ENCODE measurements at regions not wholly inside any gene's neighbourhood (a gene's known extent, or its start where the extent isn't known, plus 50 kb on each side); places are given as distances from the start of the nearest gene placed in this dataset.

DNA sequence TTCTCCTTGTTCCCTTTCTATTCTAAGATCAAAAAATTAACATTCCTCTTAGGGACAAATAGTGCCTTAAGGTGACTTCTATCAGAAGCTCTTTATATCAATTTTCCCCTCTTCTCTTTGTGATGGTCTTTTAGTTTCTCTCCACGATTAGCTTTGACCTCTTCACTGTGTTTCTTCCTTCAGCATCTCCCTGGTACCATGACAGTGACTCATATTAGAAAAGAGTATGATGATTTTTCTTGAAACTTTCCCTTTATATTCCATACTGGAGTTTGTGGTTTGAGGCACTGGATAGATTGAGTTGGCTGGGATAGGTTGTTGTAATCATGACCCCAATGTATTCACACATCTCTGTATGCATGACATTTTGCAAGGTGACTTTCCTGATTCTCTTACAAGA is 335.6 kb upstream of the GLI3 start:
- H3K4me3 ChIP-seq: no peak overlapping the region
- H3K36me3 ChIP-seq (ENCODE audit: low read depth, missing control alignments): no peaks in the 10 kb centered on the region
- no peak for DNase-seq
- no peaks in the 10 kb centered on the region for H3K4me1 ChIP-seq
- intact Hi-C loops (cut with DNase I; ENCODE audit: low total_unique reads): no loop called here
- TF ChIP-seq POLR2A (IDR thresholded peaks at IDR 0.05): no peak
- TF ChIP-seq, protein P1, sequence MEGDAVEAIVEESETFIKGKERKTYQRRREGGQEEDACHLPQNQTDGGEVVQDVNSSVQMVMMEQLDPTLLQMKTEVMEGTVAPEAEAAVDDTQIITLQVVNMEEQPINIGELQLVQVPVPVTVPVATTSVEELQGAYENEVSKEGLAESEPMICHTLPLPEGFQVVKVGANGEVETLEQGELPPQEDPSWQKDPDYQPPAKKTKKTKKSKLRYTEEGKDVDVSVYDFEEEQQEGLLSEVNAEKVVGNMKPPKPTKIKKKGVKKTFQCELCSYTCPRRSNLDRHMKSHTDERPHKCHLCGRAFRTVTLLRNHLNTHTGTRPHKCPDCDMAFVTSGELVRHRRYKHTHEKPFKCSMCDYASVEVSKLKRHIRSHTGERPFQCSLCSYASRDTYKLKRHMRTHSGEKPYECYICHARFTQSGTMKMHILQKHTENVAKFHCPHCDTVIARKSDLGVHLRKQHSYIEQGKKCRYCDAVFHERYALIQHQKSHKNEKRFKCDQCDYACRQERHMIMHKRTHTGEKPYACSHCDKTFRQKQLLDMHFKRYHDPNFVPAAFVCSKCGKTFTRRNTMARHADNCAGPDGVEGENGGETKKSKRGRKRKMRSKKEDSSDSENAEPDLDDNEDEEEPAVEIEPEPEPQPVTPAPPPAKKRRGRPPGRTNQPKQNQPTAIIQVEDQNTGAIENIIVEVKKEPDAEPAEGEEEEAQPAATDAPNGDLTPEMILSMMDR (IDR thresholded peaks at IDR 0.05): no peak
- no peaks in the 10 kb centered on the region for H3K9me3 ChIP-seq
- 38 to 39% methylated on average over 1 of the region's 1 CpG for WGBS, 2 donors
- H3K27ac ChIP-seq: no peak overlapping the region
- no peaks in the 10 kb centered on the region for H3K27me3 ChIP-seq

DNA sequence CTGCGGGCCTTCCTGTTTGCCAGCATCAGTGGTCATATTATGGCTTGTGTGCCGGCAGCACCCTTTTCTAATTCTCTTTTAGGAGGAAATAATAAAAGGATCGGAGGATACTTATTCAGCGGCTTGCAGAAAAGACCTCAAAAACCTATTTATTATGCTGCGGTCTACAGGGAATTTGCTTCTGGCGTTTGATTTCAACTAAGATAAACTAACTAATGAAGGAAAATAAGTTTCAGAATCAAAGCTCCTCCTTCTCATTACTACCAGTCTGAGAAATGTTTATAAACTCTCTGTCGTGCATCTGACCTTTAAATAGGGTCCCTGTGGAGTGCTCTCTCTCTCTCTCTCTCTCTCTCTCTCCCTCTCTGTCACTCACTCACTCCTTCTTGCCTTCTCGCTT is 335.0 kb upstream of the GLI3 start:
- 39 to 55% methylated on average over 8 of the region's 8 CpGs for WGBS, 2 donors
- no peaks in the 10 kb centered on the region for H3K36me3 ChIP-seq (ENCODE audit: low read depth, missing control alignments)
- H3K4me3 ChIP-seq: no peak overlapping the region
- no peaks in the 10 kb centered on the region for H3K4me1 ChIP-seq
- H3K27ac ChIP-seq: no peak overlapping the region
- TF ChIP-seq, protein P1 (IDR thresholded peaks at IDR 0.05): no peak
- TF ChIP-seq POLR2A (IDR thresholded peaks at IDR 0.05): no peak
- no peaks in the 10 kb centered on the region for H3K9me3 ChIP-seq
- DNase-seq: no peak
- intact Hi-C loops (cut with DNase I; ENCODE audit: low total_unique reads): no loop called here
- no peaks in the 10 kb centered on the region for H3K27me3 ChIP-seq

DNA sequence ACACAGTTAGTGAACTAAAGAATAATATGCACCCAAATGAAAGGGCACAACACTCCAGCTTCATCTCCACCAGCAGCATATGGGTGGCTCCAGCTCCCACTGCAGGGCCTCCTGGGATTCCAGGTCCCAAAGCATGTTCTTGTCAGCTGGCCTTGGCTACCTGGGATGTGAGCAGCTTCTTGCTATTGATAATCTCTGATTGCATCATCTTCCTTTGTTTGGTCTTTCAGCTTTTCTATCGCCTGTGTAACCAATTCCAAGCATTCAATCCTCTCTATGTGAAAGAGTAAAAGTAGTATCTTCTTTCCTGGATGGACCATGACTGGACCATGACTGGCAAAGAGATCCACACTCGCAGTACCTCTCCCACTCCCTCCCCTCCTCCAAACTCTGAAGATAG is 333.9 kb upstream of the GLI3 start:
- DNase-seq: no peak
- Histone ChIP-seq H3K36me3 (ENCODE audit: low read depth, missing control alignments) (no peaks in the 10 kb centered on the region), H3K4me3 (no peak overlapping the region), H3K9me3 (no peaks in the 10 kb centered on the region), H3K27me3 (no peaks in the 10 kb centered on the region), H3K4me1 (no peaks in the 10 kb centered on the region), H3K27ac (no peak overlapping the region)
- no peak for TF ChIP-seq POLR2A (IDR thresholded peaks at IDR 0.05)
- TF ChIP-seq, protein P1 (IDR thresholded peaks at IDR 0.05): no peak
- intact Hi-C loops (cut with DNase I; ENCODE audit: low total_unique reads): no loop called here
- WGBS, 2 donors: 70 to 85% methylated on average over 2 of the region's 2 CpGs

DNA sequence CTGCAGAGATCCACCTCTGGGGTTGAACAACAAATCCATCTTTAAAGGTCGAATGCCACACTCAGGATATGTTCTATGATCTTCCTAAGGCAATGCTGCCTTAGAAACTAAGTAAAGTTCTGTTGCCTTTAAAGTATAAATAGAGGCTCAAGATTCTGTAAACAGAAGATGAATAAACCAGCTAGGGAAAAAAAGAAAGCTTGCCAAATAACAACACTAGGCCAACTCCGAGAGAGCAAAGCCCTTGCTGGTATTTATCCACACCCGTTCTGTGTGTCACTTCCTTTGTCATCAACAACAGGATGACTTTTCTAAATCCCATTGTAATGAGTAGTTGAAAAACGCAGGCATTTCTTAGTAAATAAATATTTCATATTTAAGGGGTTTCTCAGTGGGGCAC is 330.0 kb upstream of the GLI3 start:
- Histone ChIP-seq H3K4me3 (no peak overlapping the region), H3K27me3 (no peaks in the 10 kb centered on the region), H3K27ac (no peak overlapping the region), H3K36me3 (ENCODE audit: low read depth, missing control alignments) (no peaks in the 10 kb centered on the region), H3K9me3 (no peaks in the 10 kb centered on the region), H3K4me1 (no peaks in the 10 kb centered on the region)
- DNase-seq: no peak
- no peak for TF ChIP-seq POLR2A (IDR thresholded peaks at IDR 0.05)
- TF ChIP-seq, protein P1 (IDR thresholded peaks at IDR 0.05): no peak
- WGBS, 2 donors: 74 to 78% methylated on average over 4 of the region's 4 CpGs
- intact Hi-C loops (cut with DNase I; ENCODE audit: low total_unique reads): no loop called here

DNA sequence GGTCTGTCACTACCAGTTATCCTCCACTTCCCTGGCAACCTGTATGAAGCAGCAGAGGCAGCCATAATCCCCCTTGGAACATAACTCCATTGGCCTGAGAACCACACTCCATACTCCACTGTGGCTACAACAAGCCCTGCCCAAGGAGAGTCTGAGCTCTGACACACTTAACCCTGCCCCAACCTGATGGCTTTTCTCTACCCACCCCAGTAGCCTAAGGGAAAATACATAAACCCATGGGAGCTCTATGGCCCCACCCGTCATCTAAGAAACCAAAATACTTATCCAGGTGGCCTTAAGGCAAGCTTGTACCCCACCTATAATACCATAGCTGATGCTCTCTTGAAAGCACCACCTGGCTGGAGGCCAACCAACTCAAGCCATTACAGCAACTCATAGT is 324.8 kb upstream of the GLI3 start:
- no peaks in the 10 kb centered on the region for H3K36me3 ChIP-seq (ENCODE audit: low read depth, missing control alignments)
- 88% methylated on average over 1 of the region's 1 CpG for WGBS, 2 donors
- no peaks in the 10 kb centered on the region for H3K9me3 ChIP-seq
- DNase-seq: no peak
- no peak overlapping the region for H3K27ac ChIP-seq
- no peaks in the 10 kb centered on the region for H3K27me3 ChIP-seq
- no peak for TF ChIP-seq POLR2A (IDR thresholded peaks at IDR 0.05)
- TF ChIP-seq, protein P1 (IDR thresholded peaks at IDR 0.05): no peak
- H3K4me3 ChIP-seq: no peak overlapping the region
- intact Hi-C loops (cut with DNase I; ENCODE audit: low total_unique reads): no loop called here
- no peaks in the 10 kb centered on the region for H3K4me1 ChIP-seq
